DMS153 (cell line): ENCODE measurements at regions not wholly inside any gene's neighbourhood (a gene's known extent, or its start where the extent isn't known, plus 50 kb on each side); places are given as distances from the start of the nearest gene placed in this dataset.

Experiments used
- DNase-seq: peaks from one replicate; lab custom pipeline; 2025; lab: John Stamatoyannopoulos, UW

DNA sequence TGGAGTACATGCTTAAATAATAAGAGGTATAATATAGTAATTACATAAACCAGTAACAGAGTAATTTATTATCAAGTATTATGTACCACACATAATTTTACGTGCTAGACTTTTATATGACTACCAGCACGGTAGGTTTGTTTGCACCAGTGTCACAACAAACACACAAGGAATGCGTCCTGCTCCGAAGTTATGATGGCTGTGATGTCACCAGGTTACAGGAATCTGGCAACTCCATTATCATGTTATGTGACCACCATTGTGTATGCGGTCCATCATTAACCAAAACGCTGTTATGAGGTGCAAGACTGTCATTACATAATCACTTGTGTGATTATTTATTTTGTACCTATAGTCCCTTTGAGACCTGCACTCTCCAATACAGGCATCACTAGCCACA is 235.2 kb upstream of the PMEPA1 start:
- no peak for DNase-seq

GRCh38 chr20:57943950-57944349 is 234.1 kb upstream of the PMEPA1 start:
- DNase-seq = peak; percentile 66

DNA sequence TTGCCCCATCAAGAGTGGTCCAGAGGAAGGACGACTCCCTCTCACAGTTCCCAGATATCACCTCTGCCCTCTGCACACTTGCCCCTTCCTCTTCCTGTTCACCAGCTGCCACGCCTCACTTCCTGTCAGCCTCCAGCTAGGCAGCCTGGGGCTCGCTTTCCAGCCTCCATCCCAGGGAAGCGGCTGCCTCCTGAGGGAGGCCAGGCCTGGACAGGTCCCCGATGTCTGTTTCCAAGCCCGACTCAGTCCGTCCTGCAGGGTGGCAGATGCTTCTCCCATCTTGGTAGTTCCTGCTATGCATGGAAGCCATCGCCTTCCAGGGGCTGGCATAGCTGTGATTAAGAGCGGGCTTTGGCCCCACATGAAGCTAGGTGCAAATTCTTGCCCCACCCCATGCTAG is 233.5 kb upstream of the PMEPA1 start:
- no peak for DNase-seq

- DNase-seq = peak; percentile 24
Observed at GRCh38 chr20:57941604-57942381, 232.0 kb upstream of the PMEPA1 start.

DNA sequence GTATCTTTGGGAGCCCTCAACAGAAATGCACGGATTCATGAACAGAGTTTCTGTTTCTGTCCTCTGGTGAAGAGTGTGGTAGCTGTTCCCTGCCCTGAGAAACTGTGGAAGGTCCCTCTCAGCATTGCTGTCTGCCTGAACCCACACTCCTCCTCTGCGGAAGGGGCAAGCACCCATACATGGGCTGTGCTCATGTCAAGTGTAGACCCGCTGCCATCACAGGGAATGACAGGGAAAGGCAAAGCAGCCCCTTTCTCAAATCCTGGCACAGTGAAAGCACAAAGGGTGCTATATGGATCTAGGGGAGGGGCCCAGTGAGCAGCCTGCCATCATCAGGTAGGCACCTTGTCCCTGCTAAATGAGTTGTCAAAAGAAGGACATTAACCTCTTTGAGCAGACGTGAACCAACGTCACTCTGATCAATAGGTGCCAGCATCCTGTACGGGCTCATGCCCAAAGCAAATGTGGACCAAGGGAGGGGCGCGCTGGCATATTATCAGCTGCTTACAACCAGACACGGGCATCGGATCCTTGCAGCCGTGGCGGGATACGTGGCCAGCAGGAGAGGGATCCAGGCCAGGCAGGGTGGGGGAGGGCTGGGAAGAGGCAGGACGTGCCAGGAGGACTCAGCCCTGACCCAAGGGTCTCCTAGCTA is 231.2 kb upstream of the PMEPA1 start:
- no peak for DNase-seq

- DNase-seq = no peak
Observed at GRCh38 chr20:57940376-57940775, 230.6 kb upstream of the PMEPA1 start.

DNA sequence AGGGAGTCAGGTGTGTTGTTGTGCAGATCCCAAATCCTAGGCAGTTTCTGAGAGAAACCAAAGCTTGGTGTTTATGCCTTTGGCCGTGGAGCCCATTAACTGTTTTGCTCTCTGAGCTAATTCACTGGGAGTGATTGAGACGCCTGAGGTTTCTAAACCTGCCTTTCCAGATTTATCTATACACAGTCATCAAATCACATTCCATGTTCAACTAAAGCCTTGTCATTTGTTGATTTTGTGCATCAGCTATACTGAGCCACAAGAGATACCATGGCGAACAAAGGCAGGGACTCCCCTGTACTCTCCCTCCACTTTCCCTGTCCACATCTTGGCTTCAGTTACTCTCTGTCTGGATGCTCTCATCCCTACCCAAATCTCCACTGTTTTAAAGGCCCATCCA is 229.7 kb upstream of the PMEPA1 start:
- no peak for DNase-seq

- DNase-seq = no peak
Observed at GRCh38 chr20:57938158-57939108, 228.6 kb upstream of the PMEPA1 start.

DNA sequence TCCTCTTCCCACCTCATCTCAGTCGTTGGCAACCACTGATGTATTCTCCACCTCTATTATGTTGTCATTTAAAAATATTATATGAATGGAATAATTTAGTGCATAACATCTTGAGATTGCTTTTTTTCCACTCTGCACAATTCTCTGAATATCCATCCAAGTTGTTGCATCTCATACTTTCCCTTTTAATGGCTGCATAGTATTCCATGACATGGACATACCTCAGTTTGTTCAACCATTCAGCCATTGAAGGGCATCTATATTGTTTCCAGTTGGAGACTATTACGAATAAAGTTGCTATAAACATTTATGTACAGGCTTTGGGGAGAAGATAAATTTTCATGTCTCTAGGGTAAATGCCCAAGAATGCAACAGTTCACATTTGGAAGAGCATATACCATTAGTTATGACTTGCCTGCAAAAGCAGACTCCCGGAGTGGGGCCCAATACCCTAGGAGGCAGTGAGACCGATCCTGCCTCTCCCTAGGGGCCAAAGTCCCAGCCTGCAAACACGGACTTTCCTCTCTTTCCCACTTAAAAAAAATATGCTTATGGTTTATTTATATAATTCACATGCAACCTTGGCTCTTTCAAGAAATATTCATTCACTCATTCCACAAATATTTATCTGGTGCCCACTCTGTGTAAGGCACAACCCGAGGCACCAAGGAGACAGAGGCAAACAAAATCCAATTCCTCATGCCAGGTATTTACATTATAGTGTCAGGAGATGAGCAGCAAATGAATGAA is 227.0 kb upstream of the PMEPA1 start:
- DNase-seq = no peak

- no peak for DNase-seq
Observed at GRCh38 chr20:57934913-57935312, 225.1 kb upstream of the PMEPA1 start.

- DNase-seq = no peak
Observed at GRCh38 chr20:57934007-57934805, 224.4 kb upstream of the PMEPA1 start.

DNA sequence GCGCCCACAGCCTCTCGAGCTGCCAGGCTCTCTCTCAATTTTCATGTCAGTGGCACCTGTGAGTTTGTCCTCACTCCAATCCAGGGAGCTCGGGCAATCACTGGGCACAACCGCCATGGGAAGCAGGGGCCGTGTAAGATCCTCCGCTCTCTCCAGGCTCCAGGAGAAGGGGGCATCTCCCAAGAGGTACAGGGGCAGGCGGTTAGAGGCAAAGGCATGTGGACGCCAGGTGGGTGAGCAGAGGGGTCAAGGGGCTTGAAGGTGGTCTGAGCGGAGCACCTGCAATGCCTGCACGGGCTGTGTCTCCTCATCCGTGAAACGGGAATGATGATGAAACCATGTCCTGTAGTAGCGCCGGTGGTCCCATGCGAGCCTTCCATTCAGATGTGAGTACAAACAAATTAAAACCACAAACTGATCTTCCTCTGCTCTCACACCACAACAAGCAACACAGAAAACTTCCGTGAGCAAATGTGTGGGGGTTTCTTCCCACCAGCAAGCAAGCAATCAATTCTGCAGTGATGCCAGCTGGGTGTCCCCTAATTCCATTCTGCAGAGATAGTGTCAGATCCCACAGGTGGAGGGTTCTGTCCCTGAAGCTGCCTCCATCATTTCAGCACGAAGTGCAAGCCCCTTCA is 222.5 kb upstream of the PMEPA1 start:
- DNase-seq = no peak

DNA sequence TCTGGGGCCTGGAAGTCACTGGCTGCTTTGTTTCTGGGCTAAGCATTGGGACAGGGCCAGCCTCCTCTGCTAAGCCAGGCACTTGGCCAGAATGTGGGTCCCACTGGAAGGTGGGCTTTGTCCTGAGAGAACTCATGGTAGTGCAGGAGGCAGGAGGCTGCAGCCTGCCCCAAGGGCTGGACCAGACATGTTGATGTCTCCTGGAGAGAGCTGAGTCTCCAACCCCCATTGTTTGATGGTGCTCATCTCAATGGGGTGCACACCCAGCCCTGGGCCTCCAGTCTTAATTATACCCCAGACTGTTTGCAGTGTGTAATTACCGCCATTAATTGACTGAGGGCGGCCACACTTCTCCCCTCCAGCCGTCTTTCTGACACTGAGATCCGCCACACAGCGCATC is 220.5 kb upstream of the PMEPA1 start:
- DNase-seq = peak; percentile 64

DNA sequence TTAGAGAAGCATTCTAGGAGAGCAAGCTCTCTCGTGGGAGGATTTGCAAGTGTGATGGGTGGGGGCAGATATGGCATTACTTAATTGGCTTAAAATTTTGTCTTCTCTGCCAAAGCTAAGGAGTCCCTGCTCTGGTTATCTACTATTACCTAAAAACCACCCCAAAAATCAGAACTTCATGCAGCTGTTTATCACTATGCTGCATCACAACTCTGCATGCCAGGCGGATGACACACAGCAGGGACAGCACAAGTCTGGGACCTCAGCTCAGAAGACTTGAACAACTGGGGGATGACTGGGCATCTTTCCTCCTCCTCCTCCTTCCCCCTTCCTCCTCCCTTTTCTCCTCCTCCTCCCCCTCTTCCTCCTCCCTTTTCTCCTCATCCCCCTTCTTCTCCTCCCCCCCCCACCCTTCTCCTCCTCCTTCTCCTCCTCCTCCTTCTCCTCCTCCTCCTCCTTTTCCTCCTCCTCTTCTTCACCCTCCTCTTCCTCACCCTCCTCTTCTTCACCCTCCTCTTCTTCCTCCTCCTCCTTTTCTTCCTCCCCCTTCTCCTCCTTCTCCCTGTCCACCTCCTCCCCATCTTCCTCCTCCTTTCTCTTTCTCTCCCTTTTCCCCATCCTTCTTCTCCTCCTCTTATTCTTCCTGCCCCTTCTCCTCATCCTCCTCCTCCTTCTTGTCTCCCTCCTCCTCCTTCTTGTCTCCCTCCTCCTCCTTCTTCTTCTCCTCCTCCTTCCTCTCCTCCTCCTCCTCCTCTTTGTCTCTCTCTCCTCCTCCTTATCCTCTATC is 218.6 kb upstream of the PMEPA1 start:
- DNase-seq = no peak

DNA sequence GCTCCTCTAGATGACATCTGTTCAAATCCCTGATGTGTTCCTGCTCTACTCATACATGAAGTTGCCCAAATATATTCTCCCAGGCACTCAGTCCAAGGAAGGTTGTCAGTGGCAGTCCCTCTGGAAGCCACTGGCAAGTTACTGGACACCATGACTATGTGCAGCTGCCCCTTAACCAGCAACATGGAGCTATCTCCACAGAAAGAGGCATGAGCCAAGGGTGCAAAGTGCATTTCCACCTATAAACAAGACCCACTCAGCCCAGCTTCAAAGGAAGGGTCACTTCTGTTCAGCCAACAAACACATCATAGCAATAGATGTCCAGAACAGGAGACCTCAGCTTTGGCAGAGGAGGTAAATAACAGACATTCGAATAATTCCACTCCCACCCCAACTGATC is 217.6 kb upstream of the PMEPA1 start:
- no peak for DNase-seq

DNA sequence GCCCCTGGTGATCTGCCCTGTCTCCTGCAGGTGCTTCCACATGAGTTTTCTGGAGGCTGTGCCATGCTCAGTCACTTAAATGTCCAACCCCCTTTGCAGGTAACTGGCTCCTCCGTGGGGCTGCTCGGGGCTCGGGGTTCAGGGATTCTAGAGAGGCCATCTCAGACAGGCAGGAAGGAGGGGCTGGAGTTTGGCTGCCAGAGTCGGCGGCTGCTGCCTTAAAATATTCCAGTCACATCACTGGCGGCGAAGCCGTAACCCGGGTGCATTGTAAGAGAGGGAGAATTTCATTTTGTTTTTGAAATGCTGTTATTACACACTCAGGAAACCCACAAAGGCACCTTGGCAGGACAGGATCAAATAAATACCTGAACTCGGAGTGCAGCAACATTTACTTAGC is 212.9 kb upstream of the PMEPA1 start:
- DNase-seq = no peak

DNA sequence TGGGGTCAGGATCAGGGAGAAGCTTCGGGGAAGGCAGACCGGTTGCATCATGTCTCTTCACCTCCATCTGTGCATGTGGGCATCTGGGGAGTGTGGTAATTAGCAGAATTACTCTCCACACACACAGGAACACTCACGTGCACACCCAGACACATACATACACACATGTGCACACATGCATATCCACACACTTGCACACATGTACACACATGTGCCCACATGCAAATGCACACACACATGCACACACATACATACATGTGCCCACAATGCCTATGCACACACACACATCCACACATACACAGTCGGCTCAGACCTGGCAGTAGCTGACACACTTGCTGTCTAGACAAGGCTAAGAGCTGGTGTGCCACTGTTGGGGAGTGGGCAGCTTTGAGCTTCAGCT is 212.3 kb upstream of the PMEPA1 start:
- no peak for DNase-seq

GRCh38 chr20:57921676-57922075 is 211.9 kb upstream of the PMEPA1 start:
- peak; percentile 40 for DNase-seq

GRCh38 chr20:57920971-57921370 is 211.2 kb upstream of the PMEPA1 start:
- DNase-seq = no peak

DNA sequence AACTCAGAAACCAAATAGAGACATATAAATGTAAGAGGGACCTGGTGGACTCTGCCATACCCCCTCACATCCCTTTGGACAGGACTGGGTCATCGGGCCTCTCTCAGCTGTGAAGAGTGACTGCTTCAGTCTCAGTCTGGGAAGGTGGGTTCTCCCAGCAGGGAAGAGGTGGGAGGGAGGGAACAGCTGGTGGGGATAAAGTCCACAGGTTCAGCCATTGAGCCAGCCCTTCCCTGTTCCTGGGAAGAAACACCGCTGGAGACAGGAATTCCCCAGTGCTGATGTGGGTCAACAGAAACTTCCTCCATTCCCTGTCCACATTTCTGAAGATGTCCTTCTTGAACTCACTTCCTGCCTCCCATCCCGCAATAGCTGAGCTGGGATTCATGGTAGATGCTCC is 209.2 kb upstream of the PMEPA1 start:
- DNase-seq = no peak
